Adipocyte (in vitro differentiated cells): ENCODE measurements at regions not wholly inside any gene's neighbourhood (a gene's known extent, or its start where the extent isn't known, plus 50 kb on each side); places are given as distances from the start of the nearest gene placed in this dataset.
"Not testable (repeated sequence)": the region's sequence is repeated elsewhere in the genome, so short reads cannot be mapped to it uniquely, and the experiment has no call there.

Experiments
- DNase-seq: peaks from one replicate; pipeline ENCODE4 v3.0.0-alpha.2; 2015; ENCODE audit warnings: low read depth
- H3K27me3 ChIP-seq: replicated peaks from 2 replicates; pipeline ENCODE4 v1.7.0; 2013; ENCODE audit warnings: mild to moderate bottlenecking, low read length, moderate library complexity; ENCODE audit not compliant: control insufficient read depth, insufficient read depth
- H3K36me3 ChIP-seq: 2 replicates; pipeline ENCODE4 v1.7.0; 2013; ENCODE audit warnings: low read length, mild to moderate bottlenecking, moderate library complexity; ENCODE audit not compliant: control insufficient read depth, insufficient read depth, severe bottlenecking
- H3K4me1 ChIP-seq: 2 replicates; pipeline ENCODE4 v1.7.0; 2013; ENCODE audit warnings: mild to moderate bottlenecking, low read length, moderate library complexity; ENCODE audit not compliant: control insufficient read depth, insufficient read depth
- H3K4me3 ChIP-seq: 2 replicates; pipeline ENCODE4 v1.7.0; 2013; ENCODE audit warnings: mild to moderate bottlenecking, low read length, moderate library complexity
- H3K9ac ChIP-seq: 2 replicates; pipeline ENCODE4 v1.7.0; 2013; ENCODE audit warnings: mild to moderate bottlenecking, low read length, moderate library complexity
- H3K9me3 ChIP-seq: 2 replicates; pipeline ENCODE4 v1.7.0; 2013; ENCODE audit warnings: mild to moderate bottlenecking, low read length, moderate library complexity; ENCODE audit not compliant: control insufficient read depth

GRCh38 chr5:106430733-106431132 is 1240.0 kb downstream of the EFNA5 start:
- not testable (repeated sequence) for H3K9ac ChIP-seq, H3K27me3 ChIP-seq, H3K4me1 ChIP-seq

GRCh38 chr5:106423109-106423897 is 1247.4 kb downstream of the EFNA5 start:
- Histone ChIP-seq H3K4me1 (no peaks in the 10 kb centered on the region), H3K9ac (no peak overlapping the region), H3K36me3 (no peaks in the 10 kb centered on the region), H3K4me3 (no peak overlapping the region), H3K9me3 (no peaks in the 10 kb centered on the region), H3K27me3 (no peaks in the 10 kb centered on the region)
- DNase-seq, result no peak

More at GRCh38 chr5:106430733-106431132, 1240.0 kb downstream of the EFNA5 start:
- DNase-seq, H3K9me3 ChIP-seq, H3K4me3 ChIP-seq, H3K36me3 ChIP-seq: not testable (repeated sequence)

- H3K4me1 ChIP-seq, result no peaks in the 10 kb centered on the region
- no peak overlapping the region for H3K9ac ChIP-seq
- no peaks in the 10 kb centered on the region for H3K9me3 ChIP-seq
- no peaks in the 10 kb centered on the region for H3K36me3 ChIP-seq
- H3K4me3 ChIP-seq, result no peak overlapping the region
- no peak for DNase-seq
- H3K27me3 ChIP-seq, result no peaks in the 10 kb centered on the region
These were observed 1250.6 kb downstream of the EFNA5 start for GRCh38 chr5:106420102-106420501.

GRCh38 chr5:106418196-106418595 is 1252.5 kb downstream of the EFNA5 start:
- DNase-seq, result peak; percentile 49
- H3K27me3 ChIP-seq, result no peaks in the 10 kb centered on the region
- no peaks in the 10 kb centered on the region for H3K36me3 ChIP-seq
- H3K4me3 ChIP-seq, result no peak overlapping the region
- no peaks in the 10 kb centered on the region for H3K4me1 ChIP-seq
- no peaks in the 10 kb centered on the region for H3K9me3 ChIP-seq
- H3K9ac ChIP-seq, result no peak overlapping the region

GRCh38 chr5:106417566-106417965 is 1253.2 kb downstream of the EFNA5 start:
- H3K4me3 ChIP-seq, result no peak overlapping the region
- H3K27me3 ChIP-seq, result no peaks in the 10 kb centered on the region
- DNase-seq, result no peak
- H3K36me3 ChIP-seq, result no peaks in the 10 kb centered on the region
- H3K9ac ChIP-seq, result no peak overlapping the region
- no peaks in the 10 kb centered on the region for H3K9me3 ChIP-seq
- H3K4me1 ChIP-seq, result no peaks in the 10 kb centered on the region

GRCh38 chr5:106417163-106417562 is 1253.6 kb downstream of the EFNA5 start:
- Histone ChIP-seq H3K4me3 (no peak overlapping the region), H3K9ac (no peak overlapping the region), H3K36me3 (no peaks in the 10 kb centered on the region), H3K4me1 (no peaks in the 10 kb centered on the region), H3K9me3 (no peaks in the 10 kb centered on the region), H3K27me3 (no peaks in the 10 kb centered on the region)
- DNase-seq, result no peak

- H3K9me3 ChIP-seq, result no peaks in the 10 kb centered on the region
- H3K36me3 ChIP-seq, result no peaks in the 10 kb centered on the region
- H3K27me3 ChIP-seq, result no peaks in the 10 kb centered on the region
- no peak overlapping the region for H3K4me3 ChIP-seq
- H3K4me1 ChIP-seq, result no peaks in the 10 kb centered on the region
- no peak overlapping the region for H3K9ac ChIP-seq
- peak; percentile 84 for DNase-seq
These were observed 1255.2 kb downstream of the EFNA5 start for GRCh38 chr5:106415541-106415940.

- no peaks in the 10 kb centered on the region for H3K9me3 ChIP-seq
- H3K4me3 ChIP-seq, result no peak overlapping the region
- H3K4me1 ChIP-seq, result no peaks in the 10 kb centered on the region
- H3K36me3 ChIP-seq, result no peaks in the 10 kb centered on the region
- no peak for DNase-seq
- no peak overlapping the region for H3K9ac ChIP-seq
- H3K27me3 ChIP-seq, result no peaks in the 10 kb centered on the region
These were observed 1256.4 kb downstream of the EFNA5 start for GRCh38 chr5:106414342-106414741.

GRCh38 chr5:106412606-106413005 is 1258.1 kb downstream of the EFNA5 start:
- no peaks in the 10 kb centered on the region for H3K9me3 ChIP-seq
- H3K27me3 ChIP-seq, result no peaks in the 10 kb centered on the region
- no peak for DNase-seq
- H3K4me3 ChIP-seq, result no peak overlapping the region
- peaks cover 8% of the 10 kb centered on the region for H3K4me1 ChIP-seq
- no peak overlapping the region for H3K9ac ChIP-seq
- no peaks in the 10 kb centered on the region for H3K36me3 ChIP-seq

GRCh38 chr5:106408570-106408969 is 1262.2 kb downstream of the EFNA5 start:
- no peak for DNase-seq
- H3K36me3 ChIP-seq, result no peaks in the 10 kb centered on the region

GRCh38 chr5:106408141-106408540 is 1262.6 kb downstream of the EFNA5 start:
- Histone ChIP-seq H3K9me3 (no peaks in the 10 kb centered on the region), H3K4me1 (peaks cover 8% of the 10 kb centered on the region), H3K4me3 (no peak overlapping the region), H3K36me3 (no peaks in the 10 kb centered on the region), H3K27me3 (no peaks in the 10 kb centered on the region), H3K9ac (no peak overlapping the region)
- peak; percentile 57 for DNase-seq

More at GRCh38 chr5:106408570-106408969, 1262.2 kb downstream of the EFNA5 start:
- H3K9ac ChIP-seq, result no peak overlapping the region
- H3K4me1 ChIP-seq, result peaks cover 8% of the 10 kb centered on the region
- H3K9me3 ChIP-seq, result no peaks in the 10 kb centered on the region
- no peak overlapping the region for H3K4me3 ChIP-seq
- H3K27me3 ChIP-seq, result no peaks in the 10 kb centered on the region

GRCh38 chr5:106401561-106401960 is 1269.2 kb downstream of the EFNA5 start:
- H3K27me3 ChIP-seq, result no peaks in the 10 kb centered on the region
- H3K9ac ChIP-seq, result no peak overlapping the region
- no peaks in the 10 kb centered on the region for H3K9me3 ChIP-seq
- H3K36me3 ChIP-seq, result no peaks in the 10 kb centered on the region
- H3K4me3 ChIP-seq, result no peak overlapping the region
- no peak for DNase-seq
- H3K4me1 ChIP-seq, result peaks cover 17% of the 10 kb centered on the region
